ENCODE measurements at regions not wholly inside any gene's neighbourhood (a gene's known extent, or its start where the extent isn't known, plus 50 kb on each side); places are given as distances from the start of the nearest gene placed in this dataset.

DNA sequence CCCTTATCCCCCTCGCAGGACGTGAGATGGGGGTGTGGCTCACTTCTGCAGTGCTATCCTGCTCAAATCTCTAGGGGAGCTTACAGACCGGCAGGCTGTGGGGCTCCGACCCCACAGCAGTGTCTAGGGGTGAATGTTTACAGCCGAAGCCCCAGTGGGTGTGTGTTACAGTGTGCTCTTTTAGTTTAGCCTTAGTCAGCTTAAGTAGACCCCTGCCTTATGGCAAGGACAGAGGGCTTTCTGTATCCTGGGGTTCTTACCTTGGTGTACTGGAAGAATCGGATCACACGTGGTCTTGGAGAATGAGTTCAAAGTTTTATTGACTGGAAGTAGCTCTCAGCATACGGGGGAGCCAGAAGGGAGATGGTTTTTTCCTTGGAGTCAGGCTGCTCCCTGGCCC lies 348.2 kb upstream of the GYPC start:
- Mint-ChIP-seq H3K27me3 (peaks cover 3% of the 10 kb centered on the region), H3K4me1 (ENCODE audit: low read depth) (peaks cover under 1% of the 10 kb centered on the region), H3K4me3 (no peak overlapping the region), H3K27ac (no peak overlapping the region), H3K9me3 (no peaks in the 10 kb centered on the region), H3K36me3 (ENCODE audit: low read depth) (no peaks in the 10 kb centered on the region)
- DNase-seq, result no peak

GRCh38 chr2:126309185-126309584 lies 346.8 kb upstream of the GYPC start:
- peaks cover 3% of the 10 kb centered on the region for H3K27me3 Mint-ChIP-seq
- H3K4me1 Mint-ChIP-seq (ENCODE audit: low read depth), result no peaks in the 10 kb centered on the region
- H3K4me3 Mint-ChIP-seq, result no peak overlapping the region
- DNase-seq, result no peak
- H3K27ac Mint-ChIP-seq, result no peak overlapping the region
- no peaks in the 10 kb centered on the region for H3K36me3 Mint-ChIP-seq (ENCODE audit: low read depth)
- H3K9me3 Mint-ChIP-seq, result no peaks in the 10 kb centered on the region

GRCh38 chr2:126312579-126312978 lies 343.4 kb upstream of the GYPC start:
- H3K4me1 Mint-ChIP-seq (ENCODE audit: low read depth), result peaks cover under 1% of the 10 kb centered on the region
- H3K4me3 Mint-ChIP-seq, result no peak overlapping the region
- no peak overlapping the region for H3K27ac Mint-ChIP-seq
- no peaks in the 10 kb centered on the region for H3K36me3 Mint-ChIP-seq (ENCODE audit: low read depth)
- peaks cover 3% of the 10 kb centered on the region for H3K27me3 Mint-ChIP-seq
- no peak for DNase-seq
- H3K9me3 Mint-ChIP-seq, result no peaks in the 10 kb centered on the region

DNA sequence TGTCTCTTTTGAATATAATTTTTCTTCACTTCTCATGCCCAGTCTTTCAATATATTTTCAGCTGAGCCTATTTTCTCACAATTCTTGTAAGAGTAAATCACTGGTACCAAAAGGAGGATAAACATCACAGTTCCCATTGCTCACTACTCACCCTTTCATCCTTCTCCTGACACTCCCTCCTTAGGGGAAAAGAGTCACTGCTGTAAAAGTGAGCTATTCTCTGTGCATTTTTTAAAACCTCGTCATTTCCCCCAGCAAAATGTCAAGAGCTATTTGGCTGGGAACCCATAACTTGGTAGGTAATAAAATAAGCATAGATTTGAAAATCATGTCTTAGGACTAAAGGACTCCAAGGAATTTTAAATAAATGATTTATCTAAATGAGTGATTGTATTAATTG lies 340.1 kb upstream of the GYPC start:
- no peak overlapping the region for H3K4me3 Mint-ChIP-seq
- peaks cover 3% of the 10 kb centered on the region for H3K27me3 Mint-ChIP-seq
- peaks cover 2% of the 10 kb centered on the region for H3K4me1 Mint-ChIP-seq (ENCODE audit: low read depth)
- DNase-seq, result no peak
- H3K27ac Mint-ChIP-seq, result no peak overlapping the region
- no peaks in the 10 kb centered on the region for H3K36me3 Mint-ChIP-seq (ENCODE audit: low read depth)
- H3K9me3 Mint-ChIP-seq, result no peaks in the 10 kb centered on the region

GRCh38 chr2:126317790-126318431 lies 338.0 kb upstream of the GYPC start:
- peaks cover 8% of the 10 kb centered on the region for H3K4me1 Mint-ChIP-seq (ENCODE audit: low read depth)
- no peak for DNase-seq
- peaks cover 3% of the 10 kb centered on the region for H3K27me3 Mint-ChIP-seq
- no peaks in the 10 kb centered on the region for H3K9me3 Mint-ChIP-seq
- no peak overlapping the region for H3K4me3 Mint-ChIP-seq
- no peak overlapping the region for H3K27ac Mint-ChIP-seq
- no peaks in the 10 kb centered on the region for H3K36me3 Mint-ChIP-seq (ENCODE audit: low read depth)

GRCh38 chr2:126322342-126322741 lies 333.6 kb upstream of the GYPC start:
- H3K4me3 Mint-ChIP-seq, result no peak overlapping the region
- no peaks in the 10 kb centered on the region for H3K9me3 Mint-ChIP-seq
- H3K27ac Mint-ChIP-seq, result no peak overlapping the region
- peaks cover 8% of the 10 kb centered on the region for H3K4me1 Mint-ChIP-seq (ENCODE audit: low read depth)
- peaks cover 5% of the 10 kb centered on the region for H3K27me3 Mint-ChIP-seq
- H3K36me3 Mint-ChIP-seq (ENCODE audit: low read depth), result no peaks in the 10 kb centered on the region
- no peak for DNase-seq

GRCh38 chr2:126325202-126325601 lies 330.8 kb upstream of the GYPC start:
- H3K9me3 Mint-ChIP-seq, result no peaks in the 10 kb centered on the region
- peaks cover 5% of the 10 kb centered on the region for H3K27me3 Mint-ChIP-seq
- H3K4me1 Mint-ChIP-seq (ENCODE audit: low read depth), result peaks cover 6% of the 10 kb centered on the region
- no peak for DNase-seq
- H3K4me3 Mint-ChIP-seq, result no peak overlapping the region
- H3K27ac Mint-ChIP-seq, result no peak overlapping the region
- no peaks in the 10 kb centered on the region for H3K36me3 Mint-ChIP-seq (ENCODE audit: low read depth)

GRCh38 chr2:126329173-126329572 lies 326.8 kb upstream of the GYPC start:
- DNase-seq, result no peak
- Mint-ChIP-seq H3K9me3 (peaks cover 19% of the 10 kb centered on the region), H3K36me3 (ENCODE audit: low read depth) (no peaks in the 10 kb centered on the region)

GRCh38 chr2:126342457-126342856 lies 313.5 kb upstream of the GYPC start:
- H3K27me3 Mint-ChIP-seq, result peaks cover 7% of the 10 kb centered on the region
- no peaks in the 10 kb centered on the region for H3K9me3 Mint-ChIP-seq
- H3K4me1 Mint-ChIP-seq (ENCODE audit: low read depth), result no peaks in the 10 kb centered on the region
- H3K27ac Mint-ChIP-seq, result no peak overlapping the region
- no peaks in the 10 kb centered on the region for H3K36me3 Mint-ChIP-seq (ENCODE audit: low read depth)
- no peak overlapping the region for H3K4me3 Mint-ChIP-seq
- no peak for DNase-seq

More at GRCh38 chr2:126329173-126329572, 326.8 kb upstream of the GYPC start:
- Mint-ChIP-seq H3K4me3 (no peak overlapping the region), H3K27me3 (peaks cover 7% of the 10 kb centered on the region), H3K27ac (no peak overlapping the region), H3K4me1 (ENCODE audit: low read depth) (no peaks in the 10 kb centered on the region)

DNA sequence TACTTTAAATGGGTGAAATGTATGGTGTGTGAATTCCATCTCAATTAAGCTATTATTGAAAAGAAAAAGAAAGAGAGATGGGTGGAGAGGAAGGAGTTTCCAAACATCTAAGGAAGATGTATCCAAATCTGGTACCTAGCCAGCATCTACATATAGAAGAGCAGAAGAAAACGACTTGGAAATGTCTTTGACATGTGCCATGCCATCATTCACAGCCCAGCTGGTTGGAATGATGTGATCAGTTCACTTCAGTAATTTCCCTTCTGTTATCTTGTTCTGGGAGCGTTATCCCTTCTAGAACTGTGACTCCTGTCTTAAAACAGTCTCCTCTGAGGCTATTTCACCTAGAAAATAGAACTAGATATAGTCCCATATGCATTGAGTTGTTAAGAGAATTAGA lies 312.8 kb upstream of the GYPC start:
- no peaks in the 10 kb centered on the region for H3K9me3 Mint-ChIP-seq
- H3K4me1 Mint-ChIP-seq (ENCODE audit: low read depth), result no peaks in the 10 kb centered on the region
- H3K27ac Mint-ChIP-seq, result no peak overlapping the region
- no peak overlapping the region for H3K4me3 Mint-ChIP-seq
- DNase-seq, result no peak
- no peaks in the 10 kb centered on the region for H3K36me3 Mint-ChIP-seq (ENCODE audit: low read depth)
- H3K27me3 Mint-ChIP-seq, result peaks cover 10% of the 10 kb centered on the region

DNA sequence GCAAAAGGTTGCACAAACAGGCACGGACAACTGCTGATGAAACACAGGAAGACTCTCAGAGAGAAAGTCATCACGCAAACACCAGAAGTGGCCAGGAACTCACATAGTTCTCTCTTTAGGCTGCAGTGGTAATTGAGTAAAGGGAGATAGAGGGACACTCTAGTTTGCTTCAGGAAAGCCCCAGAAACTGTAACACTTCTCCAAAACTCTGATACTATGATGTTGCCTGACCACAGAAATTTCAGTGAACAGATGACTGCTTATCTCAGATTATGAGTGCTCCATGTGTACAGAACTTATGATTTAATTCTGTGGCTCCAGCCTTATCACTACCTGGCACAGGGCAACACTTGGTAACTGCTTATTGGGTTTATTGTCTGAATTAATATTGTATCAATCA lies 311.5 kb upstream of the GYPC start:
- Mint-ChIP-seq H3K4me1 (ENCODE audit: low read depth) (no peaks in the 10 kb centered on the region), H3K9me3 (no peaks in the 10 kb centered on the region), H3K27me3 (peaks cover 11% of the 10 kb centered on the region), H3K27ac (no peak overlapping the region), H3K4me3 (no peak overlapping the region), H3K36me3 (ENCODE audit: low read depth) (no peaks in the 10 kb centered on the region)
- DNase-seq, result no peak

- H3K27me3 Mint-ChIP-seq, result peaks cover 16% of the 10 kb centered on the region
- DNase-seq, result no peak
- no peaks in the 10 kb centered on the region for H3K36me3 Mint-ChIP-seq (ENCODE audit: low read depth)
- H3K4me1 Mint-ChIP-seq (ENCODE audit: low read depth), result no peaks in the 10 kb centered on the region
- H3K9me3 Mint-ChIP-seq, result peaks cover 2% of the 10 kb centered on the region
- no peak overlapping the region for H3K27ac Mint-ChIP-seq
- no peak overlapping the region for H3K4me3 Mint-ChIP-seq
These were observed 310.3 kb upstream of the GYPC start for GRCh38 chr2:126345691-126346090.

- Mint-ChIP-seq H3K4me1 (ENCODE audit: low read depth) (no peaks in the 10 kb centered on the region), H3K27me3 (peaks cover 10% of the 10 kb centered on the region), H3K36me3 (ENCODE audit: low read depth) (no peaks in the 10 kb centered on the region), H3K4me3 (no peak overlapping the region), H3K9me3 (no peaks in the 10 kb centered on the region), H3K27ac (no peak overlapping the region)
- DNase-seq, result no peak
These were observed 299.3 kb upstream of the GYPC start for GRCh38 chr2:126356631-126357030.

DNA sequence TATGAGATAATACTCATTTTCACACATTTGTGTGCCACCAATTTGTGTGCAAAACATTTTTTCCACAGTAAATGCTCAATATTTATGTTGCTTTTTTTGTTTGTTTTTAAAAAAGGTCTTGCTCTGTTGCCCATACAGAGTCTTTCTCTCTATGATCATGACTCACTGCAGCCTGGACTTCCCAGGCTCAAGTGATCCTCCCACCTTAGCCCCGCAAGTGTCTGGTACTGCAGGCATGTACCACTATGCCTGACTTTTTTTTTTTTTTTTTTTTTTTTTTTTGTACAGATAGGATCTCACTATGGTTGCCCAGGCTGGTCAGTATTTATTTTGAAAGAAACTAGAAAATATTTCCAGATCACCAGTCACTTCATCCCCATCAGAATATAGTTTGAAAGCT lies 297.8 kb upstream of the GYPC start:
- no peaks in the 10 kb centered on the region for H3K36me3 Mint-ChIP-seq (ENCODE audit: low read depth)
- peaks cover 10% of the 10 kb centered on the region for H3K27me3 Mint-ChIP-seq
- H3K4me1 Mint-ChIP-seq (ENCODE audit: low read depth), result no peaks in the 10 kb centered on the region
- no peak for DNase-seq
- H3K4me3 Mint-ChIP-seq, result no peak overlapping the region
- no peak overlapping the region for H3K27ac Mint-ChIP-seq
- H3K9me3 Mint-ChIP-seq, result no peaks in the 10 kb centered on the region

- H3K4me3 Mint-ChIP-seq, result no peak overlapping the region
- no peaks in the 10 kb centered on the region for H3K9me3 Mint-ChIP-seq
- no peaks in the 10 kb centered on the region for H3K36me3 Mint-ChIP-seq (ENCODE audit: low read depth)
- peaks cover 17% of the 10 kb centered on the region for H3K27me3 Mint-ChIP-seq
- no peak overlapping the region for H3K27ac Mint-ChIP-seq
- no peak for DNase-seq
- no peaks in the 10 kb centered on the region for H3K4me1 Mint-ChIP-seq (ENCODE audit: low read depth)
These were observed 296.5 kb upstream of the GYPC start for GRCh38 chr2:126359494-126359893.

DNA sequence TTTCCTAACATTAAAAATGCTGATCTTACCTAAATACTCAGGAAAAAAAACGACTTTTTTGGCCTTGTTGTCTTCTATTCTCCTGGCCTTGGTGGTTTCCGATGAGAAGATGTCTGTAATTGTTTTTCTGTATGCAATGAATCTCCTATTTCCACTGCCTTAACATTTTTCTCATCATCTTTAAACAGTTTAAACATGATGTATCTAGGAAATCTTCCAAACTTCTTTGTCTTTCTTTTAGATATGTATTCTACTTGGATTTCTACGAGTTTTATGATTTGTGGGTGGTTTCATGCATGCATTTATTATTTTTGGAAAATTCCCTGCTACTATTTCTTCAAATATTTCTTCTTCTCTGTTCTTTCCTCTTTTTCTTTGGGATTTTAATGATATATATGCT lies 288.6 kb upstream of the GYPC start:
- no peaks in the 10 kb centered on the region for H3K9me3 Mint-ChIP-seq
- no peak for DNase-seq
- H3K27me3 Mint-ChIP-seq, result peaks cover 12% of the 10 kb centered on the region
- no peak overlapping the region for H3K27ac Mint-ChIP-seq
- no peaks in the 10 kb centered on the region for H3K4me1 Mint-ChIP-seq (ENCODE audit: low read depth)
- no peak overlapping the region for H3K4me3 Mint-ChIP-seq
- H3K36me3 Mint-ChIP-seq (ENCODE audit: low read depth), result no peaks in the 10 kb centered on the region
